DMS153 (cell line): ENCODE measurements at regions not wholly inside any gene's neighbourhood (a gene's known extent, or its start where the extent isn't known, plus 50 kb on each side); places are given as distances from the start of the nearest gene placed in this dataset.

ENCODE experiments used
- DNase-seq: peaks from one replicate; lab custom pipeline; 2025; lab: John Stamatoyannopoulos, UW

DNA sequence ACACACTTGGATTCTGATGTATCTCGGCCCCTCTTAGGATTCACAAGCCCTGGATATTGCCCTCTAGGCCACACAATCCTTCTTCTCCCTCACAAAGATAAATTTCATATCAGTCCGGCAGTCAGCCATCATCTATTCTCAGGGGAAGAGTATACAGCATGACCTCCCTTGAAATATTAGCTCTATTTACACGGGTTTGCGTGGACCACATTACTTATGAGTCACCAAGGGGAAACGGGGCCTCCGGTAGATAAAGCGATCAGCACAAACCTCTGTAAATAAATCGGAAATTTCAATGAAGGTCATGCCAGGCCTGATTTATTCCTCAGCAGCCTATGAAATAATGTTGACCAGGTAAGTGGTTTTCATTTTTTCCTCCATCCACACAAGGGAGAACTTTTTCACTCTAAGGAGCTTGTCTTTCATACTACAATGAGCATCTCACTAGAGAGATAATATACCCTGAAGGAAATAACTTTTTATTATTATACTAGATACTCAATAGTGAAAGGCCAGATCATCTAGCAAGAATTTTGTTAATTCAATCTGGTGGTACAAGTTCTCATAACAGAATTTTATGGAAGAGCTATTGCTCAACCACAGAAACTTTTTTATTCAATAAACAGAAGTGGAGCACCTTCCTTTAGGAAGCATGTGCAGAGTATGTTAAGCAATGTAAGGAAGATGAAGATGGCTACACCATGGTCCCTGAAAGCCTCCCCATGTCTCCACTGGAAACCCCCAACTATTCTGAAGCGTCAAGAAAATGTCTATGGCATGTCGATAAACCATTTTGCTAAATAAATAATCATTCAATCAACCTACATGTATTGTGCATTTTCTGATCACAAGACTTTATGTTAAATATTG, 125.2 kb upstream of the PIK3C3 start:
- peak; percentile 36 for DNase-seq

GRCh38 chr18:41828137-41828536, 126.9 kb upstream of the PIK3C3 start:
- peak; percentile 80 for DNase-seq

- no peak for DNase-seq
Observed at GRCh38 chr18:41820784-41821183, 134.2 kb upstream of the PIK3C3 start.

- DNase-seq: no peak
Observed at GRCh38 chr18:41818381-41819355, 136.4 kb upstream of the PIK3C3 start.

DNA sequence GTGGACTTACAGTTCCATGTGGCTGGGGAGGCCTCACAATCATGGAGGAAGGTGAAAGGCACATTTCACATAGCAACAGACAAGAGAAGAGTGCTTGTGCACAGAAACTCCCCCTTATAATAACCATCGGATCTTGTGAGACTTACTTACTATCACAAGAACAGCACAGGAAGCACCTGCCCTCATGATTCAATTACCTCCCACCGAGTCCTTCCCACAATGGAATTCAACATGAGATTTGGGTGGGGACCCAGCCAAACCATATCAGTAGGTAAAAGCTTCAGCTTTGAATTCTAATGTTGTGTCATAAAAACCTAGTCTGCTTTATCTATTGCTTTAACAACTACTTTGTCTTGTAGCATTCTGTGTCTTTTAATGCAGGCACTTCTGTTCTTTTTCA, 140.4 kb upstream of the PIK3C3 start:
- DNase-seq: no peak

DNA sequence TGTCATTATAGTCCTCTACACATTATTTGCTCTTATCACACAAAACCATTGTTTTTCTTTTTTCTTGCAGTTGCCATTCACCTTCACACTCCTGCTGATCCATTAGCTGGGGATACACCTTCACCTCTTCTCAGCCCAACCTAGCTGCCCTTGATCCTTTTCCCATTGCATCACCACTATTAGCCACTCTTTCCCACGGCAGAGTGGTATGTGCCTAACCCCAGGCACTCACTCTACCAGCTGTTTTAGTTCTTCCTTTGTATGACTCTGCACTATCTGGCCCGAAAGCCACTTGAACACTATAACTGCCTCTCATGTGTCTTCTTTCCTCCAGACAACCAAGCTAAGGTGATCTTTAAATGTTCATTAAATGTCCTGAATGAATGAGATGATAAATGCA, 145.4 kb upstream of the PIK3C3 start:
- no peak for DNase-seq

DNA sequence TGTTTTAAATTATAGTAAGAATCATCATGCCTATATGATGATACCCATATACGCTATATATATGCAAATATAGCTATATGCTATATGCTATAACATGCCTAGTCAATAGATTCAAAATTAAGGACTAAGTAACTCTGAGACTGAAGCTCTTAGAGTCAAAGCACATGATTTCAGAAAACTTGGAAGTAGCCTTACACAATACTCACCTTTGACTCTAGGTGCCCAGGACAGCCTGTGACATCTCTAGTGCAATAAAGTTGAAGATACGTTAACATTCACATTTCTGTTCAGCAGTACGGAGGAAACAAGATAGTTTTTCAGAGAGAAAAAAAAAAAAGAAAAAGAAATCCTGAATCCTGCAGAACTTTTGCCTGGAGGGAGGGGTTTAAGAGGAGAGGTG, 149.7 kb upstream of the PIK3C3 start:
- DNase-seq: no peak

DNA sequence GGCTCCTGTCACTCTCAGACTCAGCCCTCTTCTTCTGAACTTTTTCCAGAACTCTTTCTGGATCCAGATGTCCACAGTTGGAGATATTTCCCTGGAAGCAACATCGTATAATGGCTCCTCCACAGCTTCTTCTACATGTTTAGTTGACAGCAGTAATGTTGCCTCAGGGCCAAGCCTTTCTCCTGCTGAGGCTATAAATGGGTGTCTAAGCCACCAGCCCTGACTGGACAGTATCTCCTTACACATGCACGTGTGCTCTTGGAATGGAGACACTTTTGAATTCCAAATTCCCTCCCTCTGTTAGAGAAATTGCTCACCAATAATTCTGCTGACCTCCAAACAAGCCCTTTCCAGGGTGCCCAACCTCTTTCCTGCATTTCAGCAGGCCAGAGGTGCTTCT, 156.2 kb upstream of the PIK3C3 start:
- DNase-seq: no peak

GRCh38 chr18:41790687-41791086, 164.3 kb upstream of the PIK3C3 start:
- DNase-seq: no peak

GRCh38 chr18:41789001-41789400, 166.0 kb upstream of the PIK3C3 start:
- DNase-seq: no peak

DNA sequence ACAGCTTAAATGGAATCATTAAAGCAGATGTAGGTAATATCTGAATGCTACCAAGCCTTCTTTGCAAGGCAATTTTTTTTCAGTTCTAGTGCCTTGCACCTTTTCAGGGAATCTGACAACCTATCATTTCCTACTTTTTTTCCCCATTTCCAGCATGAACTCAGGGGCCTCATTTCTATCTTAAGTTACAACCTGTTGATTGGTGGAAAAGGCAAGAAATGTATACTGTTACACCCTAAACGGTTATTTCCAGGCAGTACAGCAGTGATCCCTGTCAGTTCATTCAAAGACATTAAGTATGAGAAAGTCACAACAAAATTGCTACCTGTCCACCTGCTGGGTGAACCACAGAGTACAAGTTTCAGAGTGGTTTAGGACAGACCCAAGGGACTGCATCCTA, 171.2 kb upstream of the PIK3C3 start:
- no peak for DNase-seq

DNA sequence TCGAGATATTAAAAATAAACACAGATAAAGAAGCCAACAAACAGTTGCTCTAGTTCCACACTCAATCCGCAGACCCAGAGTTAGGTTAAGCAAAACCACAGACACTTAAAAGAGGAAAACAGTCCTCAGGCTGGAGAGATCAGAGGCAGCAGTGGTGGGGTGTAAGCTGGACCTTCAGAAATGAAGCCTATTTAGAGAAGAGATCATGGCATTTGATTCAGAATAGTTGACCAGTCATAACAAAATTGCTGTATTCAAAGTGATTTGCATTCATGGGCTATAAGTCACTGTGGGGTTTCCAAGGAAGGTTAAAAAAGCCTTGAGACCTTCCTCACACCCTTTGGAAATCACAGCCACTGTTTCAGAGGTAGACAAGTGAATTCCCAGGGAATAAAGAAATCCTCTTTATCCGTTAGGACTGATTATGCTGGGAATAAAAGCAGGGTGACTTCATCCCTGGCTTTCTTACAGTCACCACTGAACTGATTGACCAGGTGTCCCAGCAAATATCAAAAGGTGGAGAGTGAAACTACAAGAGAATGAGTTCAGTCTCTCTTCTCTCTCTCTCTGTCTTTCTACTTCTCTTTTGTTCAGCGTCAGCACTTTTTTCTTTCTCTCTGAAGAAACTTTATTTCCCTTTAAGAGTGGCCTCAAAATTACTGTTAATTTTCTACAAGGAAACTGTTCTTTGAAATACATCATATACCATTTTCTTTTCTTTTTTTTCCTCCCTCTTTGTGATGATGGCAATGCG, 171.8 kb upstream of the PIK3C3 start:
- DNase-seq: no peak

GRCh38 chr18:41771973-41772372, 183.1 kb upstream of the PIK3C3 start:
- no peak for DNase-seq

DNA sequence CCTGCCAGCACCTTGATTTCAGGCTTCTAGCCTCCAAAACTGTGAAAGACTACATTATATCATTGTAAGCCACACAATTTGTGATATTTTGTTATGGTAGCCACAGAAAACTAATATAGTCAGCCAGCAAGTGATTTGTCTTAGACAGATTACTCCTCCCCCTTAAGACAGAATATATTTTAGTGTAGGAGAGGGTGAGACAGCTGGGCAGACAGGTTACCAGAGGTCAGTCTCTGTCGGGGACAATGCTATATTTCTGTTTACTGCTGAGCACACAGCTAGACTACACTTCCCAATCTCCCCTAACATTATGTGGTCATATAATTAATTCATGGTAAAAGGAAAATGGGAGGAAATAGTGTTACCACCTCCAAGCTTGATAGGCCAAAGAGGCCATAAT, 185.8 kb upstream of the PIK3C3 start:
- DNase-seq: no peak

DNA sequence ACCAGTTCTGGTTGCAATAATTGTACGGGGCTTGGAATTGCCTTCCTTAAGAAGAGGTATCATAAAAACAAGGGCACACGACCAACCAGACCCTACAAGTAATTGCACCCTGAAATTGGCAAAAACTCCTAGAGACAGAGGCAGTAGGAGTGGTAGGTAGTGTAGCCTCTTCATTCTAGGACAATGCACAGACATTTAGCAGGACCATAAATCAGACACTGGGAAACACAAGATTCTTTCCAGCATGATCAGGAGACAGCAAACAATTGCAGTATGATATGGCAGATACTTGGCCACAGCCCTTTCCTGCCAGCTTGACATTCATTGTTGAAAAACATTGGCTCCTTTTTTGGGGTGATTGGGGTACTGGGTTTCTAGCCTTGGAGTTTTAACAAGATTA, 186.6 kb upstream of the PIK3C3 start:
- no peak for DNase-seq

GRCh38 chr18:41767960-41768359, 187.1 kb upstream of the PIK3C3 start:
- DNase-seq: peak; percentile 49

- peak; percentile 38 for DNase-seq
Observed at GRCh38 chr18:41765460-41765859, 189.6 kb upstream of the PIK3C3 start.

DNA sequence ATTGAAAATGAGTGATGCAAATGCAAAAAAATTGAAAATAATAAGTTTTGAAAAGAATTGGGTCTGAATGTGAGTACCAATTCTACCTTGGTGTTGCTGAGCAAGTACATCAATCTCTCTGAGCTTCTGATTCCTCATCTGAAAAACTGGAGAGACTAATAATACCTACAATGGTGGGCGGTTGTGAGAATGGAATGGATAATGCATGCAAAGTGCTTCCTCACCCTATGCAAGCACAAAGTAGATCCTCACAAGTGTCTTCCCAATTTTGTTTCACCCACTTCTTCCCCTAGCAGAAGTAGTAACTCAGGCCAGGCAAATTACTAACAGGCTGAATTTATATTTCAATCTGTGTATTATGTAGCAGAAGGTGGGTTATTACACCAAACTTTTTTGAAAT, 191.7 kb upstream of the PIK3C3 start:
- DNase-seq: no peak

- DNase-seq: peak; percentile 8
Observed at GRCh38 chr18:41761333-41762018, 193.6 kb upstream of the PIK3C3 start.

DNA sequence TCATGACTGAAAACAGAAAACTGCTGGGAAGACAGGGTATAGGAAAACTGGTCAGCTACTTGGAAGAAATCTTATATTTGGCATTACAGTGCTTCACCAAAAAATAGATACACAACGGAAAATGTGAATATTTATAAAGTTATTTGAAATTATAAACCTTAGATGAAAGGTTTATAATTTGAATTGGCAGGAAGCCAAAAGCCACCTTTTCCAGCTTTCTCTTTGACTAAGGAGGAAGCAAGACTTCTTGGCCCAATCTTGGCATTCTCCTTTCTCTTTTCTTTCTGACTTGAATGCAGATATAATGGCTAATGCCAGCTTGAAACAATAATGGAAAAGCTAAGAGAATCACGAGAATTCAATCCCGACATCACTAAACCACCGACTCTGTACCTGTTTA, 196.5 kb upstream of the PIK3C3 start:
- DNase-seq: no peak

DNA sequence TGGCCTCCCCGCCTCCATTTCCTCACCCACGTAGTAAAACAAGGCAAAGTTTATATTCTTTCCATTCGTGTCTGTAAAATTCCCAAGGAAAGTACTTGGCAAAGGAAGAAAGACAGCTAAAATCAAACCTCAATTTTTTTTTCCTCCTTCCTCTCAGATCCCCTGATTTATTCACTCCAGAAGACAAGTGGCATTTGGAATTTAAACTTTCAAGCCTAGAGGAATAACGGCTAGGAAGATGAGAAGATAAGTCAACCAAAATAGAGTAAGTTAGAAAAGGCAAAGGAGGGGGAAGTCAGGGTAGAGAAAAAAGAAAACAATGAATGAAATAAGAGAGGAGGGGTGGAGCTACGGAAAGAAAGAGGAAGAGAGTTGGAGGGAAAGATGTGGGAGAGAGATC, 198.9 kb upstream of the PIK3C3 start:
- DNase-seq: no peak

GRCh38 chr18:41754332-41754731, 200.7 kb upstream of the PIK3C3 start:
- no peak for DNase-seq
